Astrocyte of the hippocampus (primary cell): ENCODE measurements at regions not wholly inside any gene's neighbourhood (a gene's known extent, or its start where the extent isn't known, plus 50 kb on each side); places are given as distances from the start of the nearest gene placed in this dataset.

Experiments
- DNase-seq: peaks from one replicate; pipeline ENCODE4 v3.0.0; 2011; ENCODE audit warnings: low read depth, low spot score

DNA sequence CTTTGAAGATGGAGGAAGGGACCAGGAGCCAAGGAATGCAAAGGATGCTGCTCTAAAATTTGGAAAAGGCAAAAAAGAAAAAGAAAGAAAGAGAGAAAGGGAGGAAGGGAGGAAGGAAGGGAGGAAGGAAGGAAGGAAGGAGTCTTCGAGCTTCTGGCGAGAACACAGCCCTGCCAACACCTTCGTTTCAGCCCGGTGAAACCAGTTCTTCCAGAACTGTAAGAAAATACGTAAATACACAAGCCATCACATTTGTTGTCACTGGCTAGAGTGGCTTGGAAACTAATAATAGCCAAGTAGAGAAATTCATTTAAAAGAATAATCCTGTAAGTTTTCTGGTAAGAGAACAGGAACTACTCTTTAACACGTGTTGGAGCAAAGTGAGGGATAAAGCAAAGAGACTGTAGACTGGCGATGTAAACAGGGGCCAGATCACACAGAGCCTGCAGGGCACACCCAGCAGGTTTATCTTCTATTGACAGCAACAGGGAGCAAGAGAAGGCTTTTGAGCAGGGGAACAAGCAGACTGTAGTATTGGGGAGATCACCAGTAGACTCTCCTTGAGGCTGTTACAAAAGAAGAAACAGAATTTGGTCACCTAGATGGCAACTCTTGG is 188.7 kb upstream of the MPHOSPH6 start:
- DNase-seq = no peak

- no peak for DNase-seq
Measured at GRCh38 chr16:82358161-82358560, 188.1 kb upstream of the MPHOSPH6 start.

GRCh38 chr16:82357237-82357636 is 187.2 kb upstream of the MPHOSPH6 start:
- no peak for DNase-seq

DNA sequence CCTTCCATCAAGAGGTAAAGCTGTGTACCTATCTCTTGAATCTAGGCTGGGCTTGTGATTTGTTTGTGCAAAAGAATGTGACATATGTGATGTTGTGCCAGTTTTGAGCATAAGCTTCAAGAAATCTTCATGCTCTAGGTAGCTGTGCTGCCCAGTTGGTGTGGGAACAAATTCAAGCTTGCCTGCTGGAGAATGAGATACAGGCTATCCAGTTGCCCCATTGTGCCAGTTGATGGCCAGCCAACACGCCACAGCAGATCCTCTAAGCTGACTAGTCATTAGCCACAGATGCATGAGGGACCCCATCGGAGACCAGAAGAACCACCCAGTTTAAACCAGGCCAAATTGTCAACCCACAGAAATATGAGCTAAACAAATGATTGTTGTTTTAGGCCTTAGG is 180.5 kb upstream of the MPHOSPH6 start:
- DNase-seq = no peak

- DNase-seq = no peak
Measured at GRCh38 chr16:82345318-82345717, 175.3 kb upstream of the MPHOSPH6 start.

- no peak for DNase-seq
Measured at GRCh38 chr16:82344157-82344556, 174.1 kb upstream of the MPHOSPH6 start.

- no peak for DNase-seq
Measured at GRCh38 chr16:82341146-82341669, 171.2 kb upstream of the MPHOSPH6 start.

DNA sequence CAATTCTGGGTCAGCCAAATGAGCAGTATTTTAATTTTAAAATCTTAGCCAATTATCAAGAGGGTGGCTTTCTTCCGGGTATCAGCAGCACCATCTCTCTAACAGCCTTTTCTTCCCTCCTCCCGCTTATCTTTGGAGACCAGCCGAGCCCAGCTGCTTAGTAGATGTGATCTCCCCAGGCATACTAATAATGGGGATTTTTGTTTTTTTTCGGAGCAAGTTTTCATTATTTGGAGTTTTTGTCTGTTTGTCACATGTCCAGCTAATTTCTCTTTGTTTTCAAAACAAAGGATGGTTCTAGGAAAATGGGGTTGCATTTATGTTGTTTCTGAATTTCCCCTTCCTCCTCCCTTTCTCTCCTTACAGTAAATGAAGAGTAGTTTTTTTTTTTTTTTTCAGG is 170.5 kb upstream of the MPHOSPH6 start:
- no peak for DNase-seq

- no peak for DNase-seq
Measured at GRCh38 chr16:82337355-82337754, 167.3 kb upstream of the MPHOSPH6 start.

DNA sequence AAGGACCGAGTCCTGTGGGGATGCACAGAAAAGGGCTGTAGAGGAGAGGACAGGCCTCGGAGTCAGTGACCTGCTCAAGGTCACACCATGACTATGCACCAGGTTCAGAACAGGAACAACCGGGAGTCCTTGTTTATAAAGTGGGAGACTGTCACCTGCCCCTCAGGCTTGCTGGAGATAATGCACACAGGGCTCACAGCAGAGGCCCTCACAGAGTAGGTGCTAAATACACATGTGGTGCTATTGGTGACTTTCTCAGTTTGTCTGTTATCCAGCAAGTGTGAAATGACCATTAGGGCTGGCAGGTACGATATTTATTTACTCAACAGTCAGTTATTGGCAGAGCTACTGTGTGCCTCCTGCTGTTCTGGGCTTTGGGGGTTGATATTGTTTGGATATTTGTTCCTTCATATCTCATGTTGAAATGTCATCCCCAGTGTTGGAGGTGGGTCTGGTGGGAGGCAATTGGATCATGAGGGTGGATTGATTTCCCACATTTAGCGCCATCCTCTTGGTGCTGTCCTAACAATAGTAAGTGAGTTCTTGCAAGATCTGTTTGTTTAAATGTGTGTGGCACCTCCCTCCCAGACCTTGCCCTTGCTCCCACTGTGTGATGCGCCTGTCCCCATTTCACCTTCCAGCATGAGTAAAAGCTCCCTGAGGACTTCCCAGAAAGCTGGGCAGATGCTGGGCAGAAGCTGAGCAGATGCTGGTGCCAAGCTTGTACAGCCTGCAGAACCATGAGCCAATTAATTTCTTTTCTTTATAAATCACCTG is 162.1 kb upstream of the MPHOSPH6 start:
- no peak for DNase-seq

DNA sequence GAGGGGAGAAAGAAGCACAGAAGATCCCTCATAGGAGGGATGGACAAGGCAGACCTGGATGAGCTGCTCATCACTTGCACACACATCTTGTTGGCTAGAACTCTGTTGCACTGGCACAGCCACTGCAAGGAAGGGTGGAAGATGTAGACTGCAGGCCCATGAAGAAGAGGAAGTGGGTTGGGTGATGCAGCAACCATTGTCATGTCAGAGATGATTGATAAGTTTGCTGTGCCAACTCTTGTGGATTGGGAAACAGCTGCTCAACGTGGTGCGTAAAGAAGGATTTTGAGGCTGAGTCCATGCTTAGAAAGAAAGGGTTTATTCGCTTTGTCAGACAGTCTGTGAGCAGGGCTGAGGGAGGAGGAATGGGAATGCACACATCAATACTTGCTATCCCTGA is 161.4 kb upstream of the MPHOSPH6 start:
- no peak for DNase-seq

GRCh38 chr16:82329504-82330192 is 159.6 kb upstream of the MPHOSPH6 start:
- DNase-seq = peak; percentile 3

- no peak for DNase-seq
Measured at GRCh38 chr16:82328881-82329469, 159.0 kb upstream of the MPHOSPH6 start.

DNA sequence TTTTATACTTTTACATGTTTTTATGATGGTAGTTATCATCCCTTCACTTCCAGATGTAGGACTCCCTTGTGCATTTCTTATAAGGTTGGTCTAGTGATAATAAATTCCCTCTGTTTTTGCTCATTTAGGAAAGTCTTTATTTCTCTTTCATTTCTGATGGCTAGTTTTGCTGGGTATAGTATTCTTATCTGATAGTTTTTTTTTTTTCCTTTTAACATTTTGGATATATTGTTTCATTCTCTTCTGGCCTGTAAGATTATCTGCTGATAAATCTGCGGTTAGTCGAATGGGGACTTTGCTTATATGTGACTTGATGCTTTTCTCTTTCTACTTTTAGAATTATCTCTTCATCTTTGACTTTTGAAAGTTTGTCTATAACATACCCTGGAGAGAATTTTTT is 153.1 kb upstream of the MPHOSPH6 start:
- no peak for DNase-seq

- DNase-seq = no peak
Measured at GRCh38 chr16:82322177-82322576, 152.2 kb upstream of the MPHOSPH6 start.

DNA sequence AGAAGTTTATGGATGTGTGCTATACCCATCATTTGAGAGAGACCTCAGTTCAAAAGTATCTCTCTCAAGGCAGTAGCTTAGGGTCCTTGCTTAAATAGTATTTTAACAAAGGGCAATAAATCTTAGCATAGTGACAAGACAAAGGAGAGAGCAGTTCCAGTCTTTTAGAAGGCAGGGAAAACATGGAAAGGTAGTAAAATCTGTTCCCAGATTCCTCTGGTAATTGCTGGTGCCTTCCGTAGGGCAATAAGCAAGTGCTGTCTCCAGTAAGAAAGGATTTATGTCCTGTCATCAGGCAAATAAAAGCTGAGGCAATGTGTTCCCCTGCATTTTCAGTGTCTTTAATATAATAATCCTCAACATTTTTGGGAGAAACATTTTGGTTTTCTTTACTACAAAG is 149.0 kb upstream of the MPHOSPH6 start:
- DNase-seq = no peak

DNA sequence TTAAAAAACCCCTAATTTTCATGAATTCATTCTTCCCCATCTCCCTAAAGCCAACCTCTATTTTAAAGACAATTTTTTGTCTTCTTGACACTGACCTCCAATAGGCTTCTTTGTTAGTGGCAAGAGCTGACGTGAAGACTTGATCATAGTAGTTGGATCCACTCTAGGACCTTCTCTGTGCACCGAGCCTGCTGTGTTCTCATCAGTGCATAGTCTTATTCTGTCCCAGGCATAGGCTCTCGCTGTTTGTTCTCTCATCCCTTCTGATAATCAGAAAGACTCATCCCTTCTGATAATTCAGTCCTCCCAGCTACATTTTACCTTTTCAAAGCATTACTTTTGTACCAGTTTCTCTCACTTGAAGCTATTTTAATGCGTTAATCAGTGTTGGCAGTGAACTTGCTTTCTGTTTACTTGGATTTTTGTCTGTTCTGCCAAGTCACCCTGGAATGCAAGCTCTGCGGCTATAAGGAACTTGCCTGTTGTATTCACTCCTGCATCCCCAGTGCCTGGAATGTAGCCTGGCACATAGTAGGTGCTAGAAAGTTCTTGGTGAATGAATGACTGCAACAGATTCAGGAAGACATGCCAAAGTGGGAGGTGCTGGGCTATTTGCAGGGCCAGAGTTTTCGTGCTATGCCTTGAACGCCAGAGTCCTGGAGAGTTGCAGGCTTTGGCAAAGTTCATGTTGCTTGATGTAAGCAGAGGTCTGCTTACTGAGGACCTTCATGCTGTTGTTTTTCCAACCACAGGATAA is 147.6 kb upstream of the MPHOSPH6 start:
- peak; percentile 63 for DNase-seq

GRCh38 chr16:82313754-82314153 is 143.7 kb upstream of the MPHOSPH6 start:
- no peak for DNase-seq

GRCh38 chr16:82311528-82311927 is 141.5 kb upstream of the MPHOSPH6 start:
- DNase-seq = no peak

DNA sequence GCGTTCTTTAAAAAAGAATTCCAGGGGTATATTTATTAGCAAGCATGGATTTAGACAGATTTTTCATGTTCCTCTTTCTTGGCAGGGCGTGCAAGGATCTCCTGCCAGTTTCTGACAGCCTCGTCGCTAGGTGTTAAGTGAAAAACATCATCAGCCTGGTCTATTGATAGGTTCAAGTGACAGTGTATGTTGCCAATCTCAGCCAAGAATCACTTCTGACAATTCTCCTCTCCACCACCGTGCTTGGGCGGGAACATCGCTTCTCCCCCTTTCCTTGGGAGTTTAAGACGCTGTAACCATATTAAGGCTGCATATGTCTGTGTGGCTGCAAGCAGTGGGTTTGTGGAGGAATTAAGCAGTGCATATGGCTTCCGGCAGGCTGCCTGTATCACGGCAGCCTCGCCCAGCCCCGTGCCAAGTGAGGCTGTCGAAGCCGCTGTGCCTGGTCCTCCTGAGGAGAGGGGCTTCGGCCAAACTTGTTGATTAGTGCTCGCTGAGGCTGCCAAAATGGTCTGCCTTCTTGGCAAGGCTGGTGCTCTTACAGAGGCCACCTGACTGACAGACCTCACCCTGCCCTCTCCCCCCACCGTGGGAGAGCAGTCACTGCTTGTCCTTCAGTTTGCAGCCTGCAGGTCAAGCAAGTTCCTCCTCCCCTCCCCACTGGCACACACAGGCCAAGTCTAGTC is 132.2 kb upstream of the MPHOSPH6 start:
- no peak for DNase-seq
